Common myeloid progenitor, CD34-positive (primary cell): ENCODE measurements at regions not wholly inside any gene's neighbourhood (a gene's known extent, or its start where the extent isn't known, plus 50 kb on each side); places are given as distances from the start of the nearest gene placed in this dataset.

Source experiments
- CTCF ChIA-PET: fragments of 350-600 bp; sonication (Branson Sonifier 250); formaldehyde crosslinking; loops from one replicate; lab custom pipeline; 2021; ENCODE audit warnings: antibody characterized with exemption; lab: Charles Lee
- POLR2A ChIA-PET: fragments of 350-600 bp; sonication (Branson Sonifier 250); formaldehyde crosslinking; loops from one replicate; lab custom pipeline; 2021; ENCODE audit warnings: antibody characterized with exemption; lab: Charles Lee
- DNase-seq, 3 donors: peaks; one replicate each; pipeline versions ENCODE4 v3.0.0 to v3.0.0-alpha.2; 2013
- H3K27ac ChIP-seq, 2 experiments: 1 replicate in 1 of 2; 2 replicates in 1 of 2; pipeline ENCODE4 v1.7.0; 2013; ENCODE audit warnings: inconsistent platforms in 2 of 2, low read length in 2 of 2, mild to moderate bottlenecking in 2 of 2, low read depth in 1 of 2, moderate library complexity in 1 of 2; ENCODE audit not compliant: severe bottlenecking in 2 of 2, insufficient read depth in 1 of 2, poor library complexity in 1 of 2
- H3K27me3 ChIP-seq, 5 experiments: replicated peaks in 2 of 5; 1 replicate in 3 of 5; 2 replicates in 2 of 5; pipeline versions ENCODE4 v1.6.1 to v1.7.0; 2013; ENCODE audit warnings: low read length in 4 of 5, mild to moderate bottlenecking in 2 of 5, moderate library complexity in 2 of 5, inconsistent platforms in 1 of 5; ENCODE audit not compliant: insufficient read depth in 5 of 5, control insufficient read depth in 4 of 5
- H3K36me3 ChIP-seq, 4 experiments: 1 replicate in 2 of 4; 2 replicates in 2 of 4; pipeline versions ENCODE4 v1.6.1 to v1.7.0; 2013; ENCODE audit warnings: low read length in 3 of 4, control low read depth in 1 of 4, mild to moderate bottlenecking in 1 of 4; ENCODE audit not compliant: control insufficient read depth in 4 of 4, insufficient read depth in 4 of 4
- H3K4me1 ChIP-seq, 4 experiments: 1 replicate in 3 of 4; 2 replicates in 1 of 4; pipeline versions ENCODE4 v1.6.1 to v1.7.1; 2013; ENCODE audit warnings: low read length in 3 of 4, mild to moderate bottlenecking in 3 of 4, control low read depth in 1 of 4, inconsistent platforms in 1 of 4, moderate library complexity in 1 of 4; ENCODE audit not compliant: control insufficient read depth in 4 of 4, insufficient read depth in 4 of 4; ENCODE audit errors: control extremely low read depth in 1 of 4
- H3K4me3 ChIP-seq, 7 experiments: 1 replicate in 4 of 7; 2 replicates in 3 of 7; pipeline versions ENCODE4 v1.5.1 to v1.7.0; 2013; ENCODE audit warnings: mild to moderate bottlenecking in 7 of 7, low read length in 6 of 7, moderate library complexity in 6 of 7, inconsistent platforms in 2 of 7, low read depth in 2 of 7, control low read depth in 1 of 7; ENCODE audit not compliant: insufficient read depth in 4 of 7, control insufficient read depth in 1 of 7; ENCODE audit errors: extremely low read depth in 1 of 7
- H3K9me3 ChIP-seq, 5 experiments: 1 replicate in 4 of 5; 2 replicates in 1 of 5; pipeline versions ENCODE4 v1.6.1 to v1.7.1; 2013; ENCODE audit warnings: low read length in 4 of 5, mild to moderate bottlenecking in 2 of 5, inconsistent platforms in 1 of 5, low read depth in 1 of 5, moderate library complexity in 1 of 5; ENCODE audit not compliant: control insufficient read depth in 4 of 5, insufficient read depth in 2 of 5; ENCODE audit errors: control extremely low read depth in 1 of 5
- WGBS: methylation state at CpG from one replicate; pipeline ENCODE4 v1.1.5; 2013; ENCODE audit not compliant: insufficient coverage; 5-methylcytosine and 5-hydroxymethylcytosine counted together

DNA sequence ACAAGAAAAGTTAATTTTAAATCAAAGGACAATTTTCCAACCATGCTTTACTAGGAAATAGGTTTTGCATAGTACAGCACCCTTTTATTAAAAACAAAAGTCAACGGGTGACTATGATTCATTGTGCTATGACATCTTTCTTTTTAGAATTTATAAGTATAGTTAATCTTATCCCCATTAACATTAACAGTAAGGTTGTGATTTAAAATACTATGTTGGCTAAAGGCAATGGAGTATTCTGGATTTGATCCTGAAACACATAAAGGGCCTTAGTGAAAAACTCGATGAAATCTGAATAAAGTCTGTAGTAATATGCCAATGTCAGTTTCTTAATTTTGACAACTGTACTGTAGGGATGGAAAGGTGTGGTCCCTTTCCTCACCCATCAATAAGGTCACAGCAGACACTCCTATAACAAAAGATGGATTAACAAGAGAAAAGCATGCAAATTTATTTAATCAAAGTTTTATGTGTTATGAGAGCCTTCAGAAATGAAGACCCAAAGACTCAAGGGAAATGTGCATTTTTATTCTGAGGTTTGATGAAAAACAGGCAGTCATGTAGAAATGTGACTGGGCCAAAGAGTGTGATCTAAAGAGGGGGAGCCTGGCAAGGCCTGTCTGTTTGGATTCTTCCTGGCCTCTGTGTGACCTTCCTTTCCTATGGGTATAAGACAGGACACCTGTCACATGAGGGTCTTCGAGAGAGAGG is 731.4 kb downstream of the TSN start:
- POLR2A ChIA-PET: no interaction called here
- no peaks in the 10 kb centered on the region for H3K36me3 ChIP-seq

DNA sequence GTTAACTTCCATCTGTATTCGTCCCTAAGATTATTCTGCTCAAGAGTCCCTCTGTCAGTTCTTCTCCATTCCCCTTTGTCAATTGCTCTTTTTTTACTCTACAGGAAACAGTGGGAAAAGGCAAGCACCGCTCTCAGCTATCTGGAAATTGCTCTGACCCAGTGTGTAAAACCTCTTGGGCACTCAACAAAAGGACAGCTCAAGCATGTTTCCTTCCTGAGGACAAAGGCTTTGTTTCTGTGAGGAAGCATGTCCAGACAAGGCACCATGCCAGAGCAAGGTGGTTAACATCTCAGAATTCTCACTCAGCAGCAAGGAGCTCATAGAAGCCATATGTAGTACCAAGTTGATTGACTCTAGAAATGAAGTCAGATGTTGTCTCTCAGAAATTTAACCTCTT is 735.6 kb downstream of the TSN start:
- Histone ChIP-seq H3K4me3 (no peak overlapping the region), H3K27ac (no peak overlapping the region), H3K9me3 (no peaks in the 10 kb centered on the region), H3K27me3 (no peaks in the 10 kb centered on the region), H3K36me3 (no peaks in the 10 kb centered on the region), H3K4me1 (no peaks in the 10 kb centered on the region)
- ChIA-PET POLR2A (no interaction called here), CTCF (no interaction called here)
- WGBS: 60% methylated on average over 2 of the region's 2 CpGs
- no peak for DNase-seq

More for the DNA sequence above, 731.4 kb downstream of the TSN start:
- H3K27ac ChIP-seq: no peak overlapping the region
- no peak overlapping the region for H3K4me3 ChIP-seq
- H3K4me1 ChIP-seq: no peaks in the 10 kb centered on the region
- CTCF ChIA-PET: no interaction called here
- H3K9me3 ChIP-seq: no peaks in the 10 kb centered on the region
- no peaks in the 10 kb centered on the region for H3K27me3 ChIP-seq
- DNase-seq: no peak
- WGBS: 100% methylated on average over 1 of the region's 3 CpGs

DNA sequence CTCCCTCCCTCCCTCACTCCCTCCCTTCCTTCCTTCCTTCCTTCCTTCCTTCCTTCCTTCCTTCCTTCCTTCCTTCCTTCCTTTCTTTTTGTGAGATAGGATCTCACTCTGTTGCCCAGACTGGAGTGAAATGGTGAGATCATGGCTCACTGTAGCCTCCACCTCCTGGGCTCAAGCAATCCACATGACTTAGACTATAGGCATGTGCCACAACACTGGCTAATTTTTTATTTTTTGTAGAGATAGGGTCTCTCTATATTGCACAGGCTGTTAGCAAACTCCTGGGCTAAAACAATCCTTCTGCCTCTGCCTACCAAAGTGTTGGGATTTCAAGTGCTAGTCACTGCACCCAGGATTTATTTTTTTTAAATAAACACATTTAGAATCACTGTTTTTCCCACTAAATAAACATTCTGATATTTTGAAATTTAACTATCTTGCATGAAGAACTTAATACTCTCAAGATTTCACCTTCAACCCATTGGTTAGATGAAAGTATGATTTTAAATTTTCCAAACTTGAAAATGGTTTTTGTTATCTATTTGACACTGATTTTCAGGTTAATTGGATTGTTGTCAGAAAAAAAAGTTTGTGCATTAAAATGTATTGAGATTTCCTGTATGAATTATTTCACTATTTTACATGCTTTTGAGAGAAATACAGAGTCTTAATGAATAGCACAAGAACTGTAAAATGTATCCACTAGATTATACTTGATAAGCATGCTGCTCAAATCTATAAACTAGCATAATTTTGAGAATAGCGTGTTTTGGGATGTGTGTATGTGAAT is 745.1 kb downstream of the TSN start:
- no peak overlapping the region for H3K27ac ChIP-seq
- H3K27me3 ChIP-seq: no peaks in the 10 kb centered on the region
- ChIA-PET POLR2A (no interaction called here), CTCF (no interaction called here)
- WGBS: no CpG with 5 or more reads among the region's 1 CpG
- H3K4me1 ChIP-seq: no peaks in the 10 kb centered on the region
- H3K9me3 ChIP-seq: no peaks in the 10 kb centered on the region
- no peak overlapping the region for H3K4me3 ChIP-seq
- no peaks in the 10 kb centered on the region for H3K36me3 ChIP-seq
- DNase-seq: no peak

DNA sequence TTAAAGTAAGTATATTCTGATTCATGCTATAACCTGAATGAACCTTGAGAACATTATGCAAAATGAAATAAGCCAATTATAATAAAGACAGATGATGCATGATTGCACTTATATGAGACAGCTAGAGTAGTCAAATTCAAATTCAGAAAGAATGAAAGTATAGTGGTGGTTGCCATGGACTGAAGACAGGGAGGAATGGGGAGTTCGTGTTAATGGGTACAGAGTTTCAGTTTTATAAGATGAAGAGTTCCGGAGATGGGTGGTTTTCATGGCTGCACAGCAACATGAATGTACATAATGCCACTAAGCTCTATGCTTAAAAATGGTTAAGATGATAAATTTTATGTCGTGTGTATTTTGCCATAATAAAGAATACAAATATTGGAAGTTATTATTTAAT is 751.2 kb downstream of the TSN start:
- POLR2A ChIA-PET: no interaction called here
- H3K36me3 ChIP-seq: no peaks in the 10 kb centered on the region
- no peak overlapping the region for H3K4me3 ChIP-seq
- no CpG with 5 or more reads among the region's 3 CpGs for WGBS
- H3K9me3 ChIP-seq: no peaks in the 10 kb centered on the region
- H3K4me1 ChIP-seq: no peaks in the 10 kb centered on the region
- H3K27ac ChIP-seq: no peak overlapping the region
- H3K27me3 ChIP-seq: no peaks in the 10 kb centered on the region
- DNase-seq: no peak
- CTCF ChIA-PET: no interaction called here

DNA sequence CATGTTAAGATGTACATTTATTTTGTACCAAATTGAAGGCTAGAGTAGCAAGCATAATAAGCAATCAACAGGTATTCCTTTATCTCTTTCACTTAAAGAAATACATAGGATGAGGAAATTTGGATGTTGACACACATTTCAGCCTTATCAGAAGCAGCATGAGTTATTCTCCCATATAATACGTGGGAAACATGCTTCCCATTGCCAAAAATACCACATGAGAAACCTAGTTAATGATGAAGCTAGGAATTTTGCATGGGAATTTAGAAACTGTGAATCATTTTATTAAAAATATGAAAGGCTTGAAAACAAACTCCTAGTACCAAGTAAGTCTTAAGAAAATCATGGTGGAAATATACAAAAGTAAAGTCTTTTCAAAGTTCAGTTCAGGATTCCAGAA is 751.8 kb downstream of the TSN start:
- CTCF ChIA-PET: no interaction called here

DNA sequence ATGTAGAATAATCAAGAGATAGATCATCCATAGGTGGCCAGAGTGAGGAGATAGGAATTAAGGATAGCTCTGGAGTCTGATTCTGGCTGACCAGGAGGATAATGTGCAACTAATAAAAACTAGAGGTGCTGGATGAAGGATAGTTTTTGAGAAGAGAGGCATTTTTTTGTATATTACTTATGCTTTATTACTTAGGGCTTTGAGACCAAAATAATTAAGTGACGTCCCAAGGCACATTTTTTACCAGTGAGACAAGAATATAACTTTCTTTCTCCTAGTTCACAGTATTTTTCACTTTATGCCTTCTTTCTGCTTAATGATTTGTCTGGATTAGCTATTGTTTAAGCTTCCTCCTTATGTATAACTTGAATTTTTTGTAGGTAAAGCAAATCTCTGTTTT is 756.6 kb downstream of the TSN start:
- POLR2A ChIA-PET: no interaction called here
- WGBS: no CpG with 5 or more reads among the region's 1 CpG

More for the DNA sequence above, 751.8 kb downstream of the TSN start:
- Histone ChIP-seq H3K9me3 (no peaks in the 10 kb centered on the region), H3K4me1 (no peaks in the 10 kb centered on the region), H3K36me3 (no peaks in the 10 kb centered on the region), H3K27me3 (no peaks in the 10 kb centered on the region), H3K4me3 (no peak overlapping the region), H3K27ac (no peak overlapping the region)
- POLR2A ChIA-PET: no interaction called here
- no peak for DNase-seq
- WGBS: no CpG with 5 or more reads among the region's 1 CpG

DNA sequence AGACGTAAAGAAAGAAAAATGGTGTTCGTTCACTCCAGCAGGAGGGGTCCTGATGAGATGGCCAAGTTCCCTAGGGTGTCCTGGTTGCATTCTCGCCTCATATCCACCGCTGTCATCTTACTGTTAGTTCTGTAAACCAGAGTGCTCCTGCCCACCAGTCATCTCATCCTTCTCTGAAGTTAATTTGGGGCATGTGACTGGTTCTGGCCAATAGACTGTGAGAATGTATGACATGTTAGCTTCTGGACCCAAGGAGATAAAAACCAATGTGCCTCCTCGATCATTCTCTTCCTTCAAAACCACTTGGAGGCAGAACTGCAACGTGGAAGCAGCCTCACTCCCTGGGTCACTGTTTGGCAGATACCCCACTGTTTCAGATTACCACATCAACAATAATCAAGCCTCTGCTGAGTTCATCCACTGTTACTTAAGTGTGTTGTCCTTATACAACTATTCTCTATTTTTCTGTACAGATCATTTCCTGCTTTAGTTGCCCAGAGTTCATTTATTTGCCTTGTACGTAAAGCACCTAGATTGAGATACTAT is 759.1 kb downstream of the TSN start:
- Histone ChIP-seq H3K27ac (no peak overlapping the region), H3K4me3 (no peak overlapping the region), H3K4me1 (no peaks in the 10 kb centered on the region), H3K9me3 (peaks cover 0 to 2% (median 0%) of the 10 kb centered on the region in 5 experiments), H3K36me3 (no peaks in the 10 kb centered on the region), H3K27me3 (no peaks in the 10 kb centered on the region)
- WGBS: 96% methylated on average over 6 of the region's 7 CpGs
- ChIA-PET CTCF (no interaction called here), POLR2A (no interaction called here)
- no peak for DNase-seq

More for the DNA sequence above, 756.6 kb downstream of the TSN start:
- Histone ChIP-seq H3K4me1 (no peaks in the 10 kb centered on the region), H3K27ac (no peak overlapping the region), H3K4me3 (no peak overlapping the region), H3K36me3 (no peaks in the 10 kb centered on the region), H3K9me3 (peaks cover 0 to 2% (median 0%) of the 10 kb centered on the region in 5 experiments), H3K27me3 (no peaks in the 10 kb centered on the region)
- DNase-seq: no peak
- CTCF ChIA-PET: no interaction called here
